SK-N-SH (cell line): ENCODE measurements at regions not wholly inside any gene's neighbourhood (a gene's known extent, or its start where the extent isn't known, plus 50 kb on each side); places are given as distances from the start of the nearest gene placed in this dataset.

ENCODE experiments used
- CHD2 ChIP-seq: fragments of 150-350 bp; IDR thresholded peaks from 2 replicates; pipeline ENCODE4 v1.6.1; 2018; ENCODE audit warnings: low read length; ENCODE audit not compliant: partially characterized antibody
- EP300 ChIP-seq, 2 experiments: IDR thresholded peaks; 2 replicates each; pipeline versions ENCODE4 v1.4.0 to v1.6.1; 2012; ENCODE audit warnings: borderline replicate concordance in 1 of 2, low read depth in 1 of 2, low read length in 1 of 2
- FOXM1 ChIP-seq: IDR thresholded peaks from 2 replicates; pipeline ENCODE4 v1.4.0; 2012; ENCODE audit warnings: low read depth, mild to moderate bottlenecking
- GABPA ChIP-seq: IDR thresholded peaks from 2 replicates; pipeline ENCODE4 v1.4.0; 2012; ENCODE audit warnings: low read depth, mild to moderate bottlenecking
- JUND ChIP-seq: IDR thresholded peaks from 2 replicates; pipeline ENCODE4 v1.4.0; 2012
- MEF2A ChIP-seq: IDR thresholded peaks from 2 replicates; pipeline ENCODE4 v1.4.0; 2012; ENCODE audit warnings: low read depth, borderline replicate concordance
- POLR2AphosphoS5 ChIP-seq: IDR thresholded peaks from 2 replicates; pipeline ENCODE4 v1.6.1; 2012; ENCODE audit warnings: low read depth, low read length
- RAD21 ChIP-seq: IDR thresholded peaks from 2 replicates; pipeline ENCODE4 v1.6.1; 2012; ENCODE audit warnings: mild to moderate bottlenecking, low read length
- RCOR1 ChIP-seq: fragments of 150-350 bp; IDR thresholded peaks from 2 replicates; pipeline ENCODE4 v1.6.1; 2017; ENCODE audit warnings: antibody characterized with exemption, low read length
- TAF1 ChIP-seq: IDR thresholded peaks from 2 replicates; pipeline ENCODE4 v1.6.1; 2012; ENCODE audit warnings: low read depth, mild to moderate bottlenecking, low read length, moderate library complexity, borderline replicate concordance
- TF ChIP-seq, protein P1 (sequence below): fragments of 150-350 bp; IDR thresholded peaks from 2 replicates; pipeline ENCODE4 v1.6.1; 2017; ENCODE audit warnings: antibody characterized with exemption, low read length, low read depth, borderline replicate concordance
- TF ChIP-seq, protein P2 (sequence below): fragments of 200-600 bp; sonication (generic); IDR thresholded peaks from 2 replicates; pipeline ENCODE4 v1.6.1; 2017; ENCODE audit warnings: antibody characterized with exemption, mild to moderate bottlenecking, moderate library complexity

DNA sequence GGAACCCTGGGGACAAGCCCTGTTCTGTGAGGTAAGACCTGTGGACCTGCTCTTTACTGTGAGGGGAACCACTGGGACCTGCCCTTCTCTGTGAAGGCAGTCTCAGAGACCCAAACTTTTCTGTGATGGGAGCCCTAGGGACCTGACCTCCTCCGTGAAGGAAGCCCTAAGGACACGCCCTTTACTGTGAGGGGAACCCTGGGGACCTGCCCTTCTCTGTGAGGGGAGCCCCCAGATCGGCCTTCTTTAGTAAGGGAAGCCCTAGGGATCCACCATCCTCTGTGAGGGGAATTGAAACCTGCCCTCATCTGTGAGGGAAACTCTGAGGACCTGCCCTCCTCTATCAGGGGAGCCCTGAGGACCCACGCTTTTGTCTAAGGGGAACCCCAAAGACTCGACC, 343.5 kb downstream of the UQCRFS1 start:
- TF ChIP-seq, protein P1, sequence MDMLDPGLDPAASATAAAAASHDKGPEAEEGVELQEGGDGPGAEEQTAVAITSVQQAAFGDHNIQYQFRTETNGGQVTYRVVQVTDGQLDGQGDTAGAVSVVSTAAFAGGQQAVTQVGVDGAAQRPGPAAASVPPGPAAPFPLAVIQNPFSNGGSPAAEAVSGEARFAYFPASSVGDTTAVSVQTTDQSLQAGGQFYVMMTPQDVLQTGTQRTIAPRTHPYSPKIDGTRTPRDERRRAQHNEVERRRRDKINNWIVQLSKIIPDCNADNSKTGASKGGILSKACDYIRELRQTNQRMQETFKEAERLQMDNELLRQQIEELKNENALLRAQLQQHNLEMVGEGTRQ, result no peak
- TF ChIP-seq POLR2AphosphoS5 (no peak), RAD21 (no peak), MEF2A (no peak), GABPA (no peak), RCOR1 (no peak), TAF1 (no peak), EP300 (IDR thresholded peaks at IDR 0.05; ENCODE audit: borderline replicate concordance in 1 of 2, low read depth in 1 of 2, low read length in 1 of 2) (no peak), FOXM1 (no peak), CHD2 (no peak), JUND (no peak)
- TF ChIP-seq, protein P2, sequence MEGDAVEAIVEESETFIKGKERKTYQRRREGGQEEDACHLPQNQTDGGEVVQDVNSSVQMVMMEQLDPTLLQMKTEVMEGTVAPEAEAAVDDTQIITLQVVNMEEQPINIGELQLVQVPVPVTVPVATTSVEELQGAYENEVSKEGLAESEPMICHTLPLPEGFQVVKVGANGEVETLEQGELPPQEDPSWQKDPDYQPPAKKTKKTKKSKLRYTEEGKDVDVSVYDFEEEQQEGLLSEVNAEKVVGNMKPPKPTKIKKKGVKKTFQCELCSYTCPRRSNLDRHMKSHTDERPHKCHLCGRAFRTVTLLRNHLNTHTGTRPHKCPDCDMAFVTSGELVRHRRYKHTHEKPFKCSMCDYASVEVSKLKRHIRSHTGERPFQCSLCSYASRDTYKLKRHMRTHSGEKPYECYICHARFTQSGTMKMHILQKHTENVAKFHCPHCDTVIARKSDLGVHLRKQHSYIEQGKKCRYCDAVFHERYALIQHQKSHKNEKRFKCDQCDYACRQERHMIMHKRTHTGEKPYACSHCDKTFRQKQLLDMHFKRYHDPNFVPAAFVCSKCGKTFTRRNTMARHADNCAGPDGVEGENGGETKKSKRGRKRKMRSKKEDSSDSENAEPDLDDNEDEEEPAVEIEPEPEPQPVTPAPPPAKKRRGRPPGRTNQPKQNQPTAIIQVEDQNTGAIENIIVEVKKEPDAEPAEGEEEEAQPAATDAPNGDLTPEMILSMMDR, result no peak
